OCI-LY7 (cell line): ENCODE measurements at regions not wholly inside any gene's neighbourhood (a gene's known extent, or its start where the extent isn't known, plus 50 kb on each side); places are given as distances from the start of the nearest gene placed in this dataset.

Experiments
- BruUV-seq: library from RNA; stranded (reverse); fragments of 400-500 nt; replicated peaks from 2 replicates; lab custom pipeline; 2021; lab: Mats Ljungman, UMichigan
- CTCF ChIA-PET: fragments of 300-600 bp; sonication (Branson Sonifier 250); formaldehyde crosslinking; loops from one replicate; lab custom pipeline; 2022; ENCODE audit warnings: antibody characterized with exemption; ENCODE audit not compliant: unreplicated experiment; lab: Charles Lee
- POLR2A ChIA-PET: fragments of 300-600 bp; sonication (Branson Sonifier 250); formaldehyde crosslinking; loops from one replicate; lab custom pipeline; 2022; ENCODE audit warnings: antibody characterized with exemption; lab: Charles Lee
- DNase-seq: peaks from one replicate; pipeline ENCODE4 v3.0.0-alpha.2; 2015; ENCODE audit warnings: low spot score
- H2AFZ ChIP-seq: fragments of 200-600 bp; sonication (generic), shearing (Covaris generic); 2 replicates; pipeline ENCODE4 v1.6.1; 2014; ENCODE audit warnings: mild to moderate bottlenecking, antibody characterized with exemption, low read length, moderate library complexity
- H3K27ac ChIP-seq: fragments of 200-600 bp; sonication (generic); 2 replicates; pipeline ENCODE4 v1.5.1; 2014; ENCODE audit warnings: mixed run types, low read depth, mild to moderate bottlenecking, moderate library complexity, low read length, inconsistent platforms; ENCODE audit not compliant: poor library complexity, severe bottlenecking
- H3K36me3 ChIP-seq: fragments of 200-600 bp; sonication (generic); 2 replicates; pipeline ENCODE4 v1.6.1; 2014; ENCODE audit warnings: mild to moderate bottlenecking, antibody characterized with exemption, low read length, moderate library complexity, mixed read lengths; ENCODE audit not compliant: insufficient read depth
- H3K4me1 ChIP-seq: fragments of 200-600 bp; sonication (generic); 2 replicates; pipeline ENCODE4 v1.5.1; 2014; ENCODE audit warnings: mild to moderate bottlenecking, low read length; ENCODE audit not compliant: insufficient read depth, poor library complexity, severe bottlenecking
- H3K4me2 ChIP-seq: fragments of 200-600 bp; sonication (generic); 2 replicates; pipeline ENCODE4 v1.6.1; 2014; ENCODE audit warnings: mild to moderate bottlenecking, low read length
- H3K4me3 ChIP-seq: fragments of 200-600 bp; sonication (generic); 2 replicates; pipeline ENCODE4 v1.5.1; 2014; ENCODE audit warnings: mild to moderate bottlenecking, low read depth, low read length; ENCODE audit not compliant: poor library complexity, severe bottlenecking
- H3K79me2 ChIP-seq: fragments of 200-600 bp; sonication (generic); 2 replicates; pipeline ENCODE4 v1.6.1; 2016; ENCODE audit warnings: low read depth, mild to moderate bottlenecking, low read length, moderate library complexity, mixed read lengths; ENCODE audit not compliant: insufficient read depth
- H3K9me2 ChIP-seq: fragments of 200-600 bp; sonication (generic); 2 replicates; pipeline ENCODE4 v1.6.1; 2016; ENCODE audit warnings: mild to moderate bottlenecking, low read length, mixed read lengths; ENCODE audit not compliant: insufficient read depth
- H3K9me3 ChIP-seq: fragments of 200-600 bp; sonication (generic); 2 replicates; pipeline ENCODE4 v1.6.1; 2014; ENCODE audit warnings: mild to moderate bottlenecking, mixed run types, low read length, mixed read lengths
- H4K20me1 ChIP-seq: fragments of 200-600 bp; sonication (generic); 2 replicates; pipeline ENCODE4 v1.6.1; 2014; ENCODE audit warnings: mild to moderate bottlenecking, antibody characterized with exemption, low read length, moderate library complexity, mixed read lengths; ENCODE audit not compliant: insufficient read depth
- CTCF ChIP-seq: fragments of 200-600 bp; sonication (generic); conservative IDR thresholded peaks from 2 replicates; pipeline ENCODE4 v1.5.1; 2014; ENCODE audit warnings: mild to moderate bottlenecking, antibody characterized with exemption, low read length, moderate library complexity, mixed read lengths
- EZH2phosphoT487 ChIP-seq: fragments of 200-600 bp; sonication (generic); IDR thresholded peaks from 2 replicates; pipeline ENCODE4 v1.6.1; 2018; ENCODE audit warnings: low read depth, borderline replicate concordance, mild to moderate bottlenecking, mixed run types, antibody characterized with exemption, low read length, moderate library complexity, mixed read lengths
- intact Hi-C: fragments of 100-400 bp; cut with micrococcal nuclease; formaldehyde crosslinking; loops from one replicate; pipeline ENCODE4 v1.10.0; 2022; ENCODE audit not compliant: unreplicated experiment

GRCh38 chr6:169130113-169130512 lies 123.5 kb downstream of the THBS2 start:
- POLR2A ChIA-PET: no interaction called here
- DNase-seq: no peak
- no TSS peak for BruUV-seq
- H2AFZ ChIP-seq: no peak overlapping the region
- TF ChIP-seq CTCF (no peak), EZH2phosphoT487 (no peak)
- H3K79me2 ChIP-seq: no peaks in the 10 kb centered on the region
- intact Hi-C loops: no loop called here
- CTCF ChIA-PET: no interaction called here
- H3K4me1 ChIP-seq: no peaks in the 10 kb centered on the region
- H3K9me3 ChIP-seq: no peaks in the 10 kb centered on the region
- no peaks in the 10 kb centered on the region for H3K9me2 ChIP-seq
- H3K4me3 ChIP-seq: no peak overlapping the region
- H3K4me2 ChIP-seq: no peak overlapping the region
- no peaks in the 10 kb centered on the region for H4K20me1 ChIP-seq
- H3K36me3 ChIP-seq: no peaks in the 10 kb centered on the region
- H3K27ac ChIP-seq: no peak overlapping the region

GRCh38 chr6:169121013-169121412 lies 132.6 kb downstream of the THBS2 start:
- no peak for DNase-seq

GRCh38 chr6:169119669-169120068 lies 134.0 kb downstream of the THBS2 start:
- no peak overlapping the region for H2AFZ ChIP-seq
- H4K20me1 ChIP-seq: no peaks in the 10 kb centered on the region
- H3K27ac ChIP-seq: no peak overlapping the region
- TF ChIP-seq EZH2phosphoT487 (no peak), CTCF (no peak)
- H3K79me2 ChIP-seq: no peaks in the 10 kb centered on the region
- BruUV-seq: no TSS peak
- no peaks in the 10 kb centered on the region for H3K36me3 ChIP-seq
- CTCF ChIA-PET: no interaction called here
- no peaks in the 10 kb centered on the region for H3K9me3 ChIP-seq
- H3K4me2 ChIP-seq: no peak overlapping the region
- intact Hi-C loops: no loop called here
- H3K9me2 ChIP-seq: no peaks in the 10 kb centered on the region
- POLR2A ChIA-PET: no interaction called here
- no peaks in the 10 kb centered on the region for H3K4me1 ChIP-seq
- H3K4me3 ChIP-seq: no peak overlapping the region
- no peak for DNase-seq

More at GRCh38 chr6:169121013-169121412, 132.6 kb downstream of the THBS2 start:
- Histone ChIP-seq H4K20me1 (no peaks in the 10 kb centered on the region), H3K9me3 (no peaks in the 10 kb centered on the region), H3K4me1 (no peaks in the 10 kb centered on the region), H2AFZ (no peak overlapping the region), H3K4me3 (no peak overlapping the region), H3K36me3 (no peaks in the 10 kb centered on the region), H3K27ac (no peak overlapping the region), H3K79me2 (no peaks in the 10 kb centered on the region), H3K9me2 (no peaks in the 10 kb centered on the region), H3K4me2 (no peak overlapping the region)
- ChIA-PET POLR2A (no interaction called here), CTCF (no interaction called here)
- TF ChIP-seq EZH2phosphoT487: no peak
- peak; percentile 53 for TF ChIP-seq CTCF
- intact Hi-C loops: no loop called here
- BruUV-seq: no TSS peak
